Tibial nerve (tissue), 4 donors: ENCODE measurements at regions not wholly inside any gene's neighbourhood (a gene's known extent, or its start where the extent isn't known, plus 50 kb on each side); places are given as distances from the start of the nearest gene placed in this dataset.

ENCODE experiments used
- CTCF ChIP-seq, 5 experiments: fragments of 200-600 bp in 3 of 5; fragments of 450-650 bp in 2 of 5; sonication (generic) in 3 of 5; IDR thresholded peaks; one replicate each; pipeline ENCODE4 v1.5.1; 2016 to 2019; ENCODE audit warnings: antibody characterized with exemption in 5 of 5, mild to moderate bottlenecking in 3 of 5, moderate library complexity in 2 of 5
- EP300 ChIP-seq, 2 donors: sonication (generic); formaldehyde crosslinking; IDR thresholded peaks; one replicate each; pipeline ENCODE4 v1.6.1; 2017; ENCODE audit warnings: antibody characterized with exemption in 2 of 2, mild to moderate bottlenecking in 1 of 2
- POLR2A ChIP-seq, 2 donors: fragments of 450-650 bp; IDR thresholded peaks; one replicate each; pipeline ENCODE4 v1.6.1; 2017; ENCODE audit warnings: antibody characterized with exemption in 2 of 2, mild to moderate bottlenecking in 2 of 2, moderate library complexity in 2 of 2

DNA sequence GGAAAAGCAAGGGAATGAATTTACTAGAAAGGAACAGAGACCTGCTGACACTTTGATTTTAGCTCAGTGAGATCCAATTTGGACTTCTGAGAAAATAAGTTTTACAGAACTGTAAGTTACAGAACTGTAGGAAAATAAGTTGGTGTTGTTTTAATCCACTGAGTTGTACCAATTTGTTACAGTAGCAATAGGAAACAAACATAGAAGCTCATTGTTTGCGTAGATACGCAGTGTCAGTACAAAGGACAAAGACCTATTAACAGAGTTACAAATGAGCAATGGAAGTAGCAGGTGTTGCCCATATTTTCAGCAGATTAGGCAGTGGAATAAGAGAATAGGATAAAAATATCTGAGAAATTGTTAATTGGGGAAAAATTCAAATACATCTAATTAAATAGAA lies 385.8 kb upstream of the CNTN6 start:
- no peak for TF ChIP-seq CTCF (IDR thresholded peaks at IDR 0.05)
- TF ChIP-seq POLR2A (IDR thresholded peaks at IDR 0.05): no peak
- no peak for TF ChIP-seq EP300 (IDR thresholded peaks at IDR 0.05)
